NCI-H526 treated with DMSO at 0.1 percent for 48 hours (cell line): ENCODE measurements at regions not wholly inside any gene's neighbourhood (a gene's known extent, or its start where the extent isn't known, plus 50 kb on each side); places are given as distances from the start of the nearest gene placed in this dataset.

ENCODE experiments used
- DNase-seq: peaks from one replicate; lab custom pipeline; 2025; lab: John Stamatoyannopoulos, UW

GRCh38 chr3:25362118-25362517 lies 65.9 kb upstream of the RARB start:
- DNase-seq: no peak

- DNase-seq: no peak
Observed at GRCh38 chr3:25365636-25366035, 62.4 kb upstream of the RARB start.

- DNase-seq: no peak
Observed at GRCh38 chr3:25367025-25367424, 61.0 kb upstream of the RARB start.

- no peak for DNase-seq
Observed at GRCh38 chr3:25372167-25372566, 55.9 kb upstream of the RARB start.

DNA sequence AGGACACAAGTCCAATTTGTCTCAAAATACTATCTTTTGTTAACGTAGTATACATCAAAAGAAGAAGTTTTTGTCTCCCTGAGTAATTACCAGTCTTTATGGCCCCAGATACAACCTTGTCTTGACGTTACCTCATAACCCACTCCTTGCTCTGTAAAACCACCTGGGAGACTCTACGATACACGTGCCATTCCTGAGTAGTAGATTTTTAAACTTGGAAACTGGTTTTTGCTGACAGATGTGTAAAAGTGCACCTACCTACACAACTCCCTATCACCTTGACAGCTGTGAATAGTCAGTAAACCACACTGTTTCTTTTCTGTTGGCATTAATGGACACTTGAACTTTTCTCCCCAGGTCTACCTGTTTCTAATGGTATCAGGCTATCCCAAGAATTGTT lies 51.7 kb upstream of the RARB start:
- no peak for DNase-seq

GRCh38 chr3:25377042-25377441 lies 51.0 kb upstream of the RARB start:
- no peak for DNase-seq
